ENCODE measurements at regions not wholly inside any gene's neighbourhood (a gene's known extent, or its start where the extent isn't known, plus 50 kb on each side); places are given as distances from the start of the nearest gene placed in this dataset.

GRCh38 chr11:97398246-97398645 lies 1008.4 kb downstream of the JRKL start:
- Histone ChIP-seq H3K27me3 (ENCODE audit: control insufficient read depth, insufficient read depth, low read length) (no peaks in the 10 kb centered on the region), H3K4me3 (ENCODE audit: low read length) (no peak overlapping the region), H3K9me3 (ENCODE audit: control insufficient read depth, low read depth, low read length) (no peaks in the 10 kb centered on the region), H3K27ac (ENCODE audit: low read length) (no peak overlapping the region), H3K36me3 (ENCODE audit: control insufficient read depth, insufficient read depth, low read length) (no peaks in the 10 kb centered on the region), H3K4me1 (ENCODE audit: control insufficient read depth, insufficient read depth, low read length) (no peaks in the 10 kb centered on the region)
- WGBS (ENCODE audit: insufficient coverage, low lambda C conversion rate), result 100% methylated on average over 1 of the region's 4 CpGs
- no peak for DNase-seq

DNA sequence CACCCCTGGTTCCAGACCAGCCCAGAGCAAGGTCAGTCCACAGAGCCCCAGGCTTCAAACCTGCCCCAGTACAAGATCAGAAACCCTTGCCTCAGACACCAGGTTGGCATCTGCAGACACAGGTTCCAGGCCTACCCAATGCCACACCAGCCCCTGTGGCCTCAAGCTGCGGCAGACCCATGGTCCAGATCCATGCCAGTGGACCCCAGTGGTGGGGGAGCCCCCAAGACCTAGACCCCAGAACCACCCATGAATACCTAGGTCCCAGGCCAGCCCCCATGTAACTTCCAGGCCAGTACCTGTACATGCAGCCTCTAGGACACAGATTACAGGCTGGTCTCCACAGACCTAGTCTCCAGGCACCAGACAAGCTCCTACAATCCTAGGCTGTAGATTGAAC lies 1019.3 kb downstream of the JRKL start:
- no peak for DNase-seq
- no CpG with 5 or more reads among the region's 1 CpG for WGBS (ENCODE audit: insufficient coverage, low lambda C conversion rate)
- no peaks in the 10 kb centered on the region for H3K27me3 ChIP-seq (ENCODE audit: control insufficient read depth, insufficient read depth, low read length)
- no peaks in the 10 kb centered on the region for H3K36me3 ChIP-seq (ENCODE audit: control insufficient read depth, insufficient read depth, low read length)
- no peak overlapping the region for H3K4me3 ChIP-seq (ENCODE audit: low read length)
- peaks cover 7% of the 10 kb centered on the region for H3K9me3 ChIP-seq (ENCODE audit: control insufficient read depth, low read depth, low read length)
- no peaks in the 10 kb centered on the region for H3K4me1 ChIP-seq (ENCODE audit: control insufficient read depth, insufficient read depth, low read length)
- H3K27ac ChIP-seq (ENCODE audit: low read length), result no peak overlapping the region

- WGBS (ENCODE audit: insufficient coverage, low lambda C conversion rate), result 81% methylated on average over 2 of the region's 2 CpGs
- Histone ChIP-seq H3K36me3 (ENCODE audit: control insufficient read depth, insufficient read depth, low read length) (no peaks in the 10 kb centered on the region), H3K9me3 (ENCODE audit: control insufficient read depth, low read depth, low read length) (no peaks in the 10 kb centered on the region), H3K4me3 (ENCODE audit: low read length) (no peak overlapping the region), H3K4me1 (ENCODE audit: control insufficient read depth, insufficient read depth, low read length) (no peaks in the 10 kb centered on the region), H3K27me3 (ENCODE audit: control insufficient read depth, insufficient read depth, low read length) (no peaks in the 10 kb centered on the region), H3K27ac (ENCODE audit: low read length) (no peak overlapping the region)
- no peak for DNase-seq
These were observed 1025.0 kb downstream of the JRKL start for GRCh38 chr11:97414801-97415200.

DNA sequence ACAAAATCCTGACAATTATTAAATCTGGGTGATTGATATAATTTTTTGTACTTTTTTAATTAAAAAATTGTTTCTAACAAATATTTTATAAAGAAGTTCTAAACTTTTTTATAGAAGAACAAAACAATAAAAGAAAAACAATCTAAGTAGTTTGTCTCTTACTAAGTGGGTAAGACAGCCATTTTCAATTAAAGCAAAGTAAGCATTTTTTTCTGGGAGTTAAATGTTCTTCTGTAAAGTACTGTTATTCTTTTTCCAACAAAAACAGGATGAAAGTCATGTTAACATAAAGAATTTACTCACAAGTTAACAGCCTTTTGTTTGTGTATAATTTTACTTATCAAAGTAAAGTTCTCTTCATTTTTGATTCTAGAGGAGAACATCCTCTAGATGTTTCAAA lies 1029.9 kb downstream of the JRKL start:
- Histone ChIP-seq H3K27ac (ENCODE audit: low read length) (no peak overlapping the region), H3K36me3 (ENCODE audit: control insufficient read depth, insufficient read depth, low read length) (no peaks in the 10 kb centered on the region), H3K9me3 (ENCODE audit: control insufficient read depth, low read depth, low read length) (no peaks in the 10 kb centered on the region), H3K4me1 (ENCODE audit: control insufficient read depth, insufficient read depth, low read length) (no peaks in the 10 kb centered on the region), H3K27me3 (ENCODE audit: control insufficient read depth, insufficient read depth, low read length) (no peaks in the 10 kb centered on the region), H3K4me3 (ENCODE audit: low read length) (no peak overlapping the region)
- no peak for DNase-seq

- no peaks in the 10 kb centered on the region for H3K4me1 ChIP-seq (ENCODE audit: control insufficient read depth, insufficient read depth, low read length)
- no peaks in the 10 kb centered on the region for H3K36me3 ChIP-seq (ENCODE audit: control insufficient read depth, insufficient read depth, low read length)
- H3K9me3 ChIP-seq (ENCODE audit: control insufficient read depth, low read depth, low read length), result no peaks in the 10 kb centered on the region
- no peak overlapping the region for H3K4me3 ChIP-seq (ENCODE audit: low read length)
- no CpG with 5 or more reads among the region's 2 CpGs for WGBS (ENCODE audit: insufficient coverage, low lambda C conversion rate)
- no peak overlapping the region for H3K27ac ChIP-seq (ENCODE audit: low read length)
- no peaks in the 10 kb centered on the region for H3K27me3 ChIP-seq (ENCODE audit: control insufficient read depth, insufficient read depth, low read length)
- no peak for DNase-seq
These were observed 1038.5 kb downstream of the JRKL start for GRCh38 chr11:97428247-97428790.

GRCh38 chr11:97430877-97431276 lies 1041.1 kb downstream of the JRKL start:
- Histone ChIP-seq H3K9me3 (ENCODE audit: control insufficient read depth, low read depth, low read length) (no peaks in the 10 kb centered on the region), H3K27ac (ENCODE audit: low read length) (no peak overlapping the region), H3K27me3 (ENCODE audit: control insufficient read depth, insufficient read depth, low read length) (no peaks in the 10 kb centered on the region), H3K4me1 (ENCODE audit: control insufficient read depth, insufficient read depth, low read length) (no peaks in the 10 kb centered on the region), H3K36me3 (ENCODE audit: control insufficient read depth, insufficient read depth, low read length) (no peaks in the 10 kb centered on the region), H3K4me3 (ENCODE audit: low read length) (no peak overlapping the region)
- no peak for DNase-seq
- WGBS (ENCODE audit: insufficient coverage, low lambda C conversion rate), result no CpG with 5 or more reads among the region's 3 CpGs

DNA sequence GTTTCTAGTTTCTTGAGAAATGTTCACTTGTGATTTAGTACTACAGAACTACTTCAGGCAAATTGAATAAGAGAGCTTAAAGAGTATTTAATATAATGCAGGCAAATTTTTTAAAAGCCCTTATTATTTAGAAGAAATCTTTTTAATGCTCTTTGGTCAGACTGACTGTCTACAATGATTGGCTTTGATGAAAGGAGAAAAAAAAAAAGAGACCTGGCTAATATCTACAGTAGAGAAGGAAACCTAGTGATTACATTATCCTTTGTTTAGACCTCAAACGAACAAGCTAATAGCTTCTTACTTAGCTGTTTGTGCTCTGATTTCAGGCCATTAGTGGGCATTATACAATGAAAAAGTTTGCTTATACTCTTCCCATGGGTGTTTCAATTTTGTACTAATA lies 1043.1 kb downstream of the JRKL start:
- no peak overlapping the region for H3K4me3 ChIP-seq (ENCODE audit: low read length)
- H3K4me1 ChIP-seq (ENCODE audit: control insufficient read depth, insufficient read depth, low read length), result no peaks in the 10 kb centered on the region
- no peaks in the 10 kb centered on the region for H3K9me3 ChIP-seq (ENCODE audit: control insufficient read depth, low read depth, low read length)
- DNase-seq, result no peak
- no CpG with 5 or more reads among the region's 1 CpG for WGBS (ENCODE audit: insufficient coverage, low lambda C conversion rate)
- no peaks in the 10 kb centered on the region for H3K27me3 ChIP-seq (ENCODE audit: control insufficient read depth, insufficient read depth, low read length)
- H3K27ac ChIP-seq (ENCODE audit: low read length), result no peak overlapping the region
- H3K36me3 ChIP-seq (ENCODE audit: control insufficient read depth, insufficient read depth, low read length), result no peaks in the 10 kb centered on the region

DNA sequence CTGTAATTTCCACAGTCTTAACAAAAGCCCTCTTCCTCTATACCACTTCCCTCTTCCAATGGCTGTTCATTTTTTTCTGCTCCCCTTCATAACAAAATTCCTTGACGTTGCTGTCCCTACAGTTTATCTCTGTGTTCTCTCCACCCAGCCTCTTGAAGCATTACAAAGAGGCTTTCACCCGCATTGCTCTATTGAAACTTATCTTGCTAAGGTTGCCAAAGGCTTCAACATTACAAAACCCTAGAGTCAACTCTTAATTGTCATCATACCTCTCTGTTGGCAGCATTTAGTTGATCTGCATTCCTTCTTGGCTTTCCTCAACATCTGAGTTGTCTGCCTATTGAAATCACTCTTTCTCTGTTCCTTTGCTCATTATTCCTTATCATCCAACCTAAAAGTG lies 1055.7 kb downstream of the JRKL start:
- no peak for DNase-seq
- no CpG with 5 or more reads among the region's 2 CpGs for WGBS (ENCODE audit: insufficient coverage, low lambda C conversion rate)

DNA sequence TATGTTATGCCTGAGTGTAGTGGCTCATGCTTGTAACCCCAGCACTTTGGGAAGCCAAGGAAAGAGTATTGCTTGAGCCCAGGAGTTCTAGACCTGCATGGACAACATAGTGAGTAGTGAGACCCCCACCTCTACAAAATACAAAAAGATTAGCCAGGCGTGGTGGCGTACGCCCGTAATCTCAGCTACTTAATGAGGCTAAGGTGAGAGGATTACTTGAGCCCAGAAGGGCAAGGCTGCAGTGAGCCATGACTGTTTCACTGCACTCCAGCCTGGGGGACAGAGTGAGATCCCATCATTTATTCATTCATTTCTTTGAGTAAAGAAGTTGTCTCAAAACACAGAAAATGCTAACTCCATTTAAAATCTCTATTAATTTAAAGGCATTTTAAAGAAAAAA lies 1061.6 kb downstream of the JRKL start:
- no peaks in the 10 kb centered on the region for H3K9me3 ChIP-seq (ENCODE audit: control insufficient read depth, low read depth, low read length)
- no CpG with 5 or more reads among the region's 4 CpGs for WGBS (ENCODE audit: insufficient coverage, low lambda C conversion rate)
- no peaks in the 10 kb centered on the region for H3K36me3 ChIP-seq (ENCODE audit: control insufficient read depth, insufficient read depth, low read length)
- no peak for DNase-seq
- no peaks in the 10 kb centered on the region for H3K27me3 ChIP-seq (ENCODE audit: control insufficient read depth, insufficient read depth, low read length)
- no peak overlapping the region for H3K27ac ChIP-seq (ENCODE audit: low read length)
- H3K4me3 ChIP-seq (ENCODE audit: low read length), result no peak overlapping the region
- no peaks in the 10 kb centered on the region for H3K4me1 ChIP-seq (ENCODE audit: control insufficient read depth, insufficient read depth, low read length)

More for the DNA sequence above, 1055.7 kb downstream of the JRKL start:
- no peak overlapping the region for H3K27ac ChIP-seq (ENCODE audit: low read length)
- no peaks in the 10 kb centered on the region for H3K36me3 ChIP-seq (ENCODE audit: control insufficient read depth, insufficient read depth, low read length)
- no peak overlapping the region for H3K4me3 ChIP-seq (ENCODE audit: low read length)
- no peaks in the 10 kb centered on the region for H3K9me3 ChIP-seq (ENCODE audit: control insufficient read depth, low read depth, low read length)
- no peaks in the 10 kb centered on the region for H3K4me1 ChIP-seq (ENCODE audit: control insufficient read depth, insufficient read depth, low read length)
- H3K27me3 ChIP-seq (ENCODE audit: control insufficient read depth, insufficient read depth, low read length), result no peaks in the 10 kb centered on the region

DNA sequence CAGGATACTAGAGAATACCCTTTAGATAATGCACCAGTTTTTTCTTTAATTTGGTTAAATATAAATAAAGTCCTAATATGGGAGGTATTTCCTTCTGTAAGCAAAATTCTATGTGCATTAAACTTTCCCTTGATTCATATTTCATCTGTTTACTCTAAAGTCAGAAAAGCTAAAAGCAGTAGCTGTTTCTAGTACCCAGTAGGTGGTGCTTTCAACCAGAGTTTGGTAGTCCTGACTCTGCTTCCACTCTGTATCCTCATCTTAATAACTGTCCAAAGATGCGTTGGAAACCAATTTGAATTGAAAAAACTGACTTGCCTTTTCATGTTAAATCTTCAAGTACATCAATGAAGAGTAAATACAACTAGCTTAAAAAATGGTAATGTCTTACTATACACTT lies 1065.2 kb downstream of the JRKL start:
- DNase-seq, result no peak
- H3K27me3 ChIP-seq (ENCODE audit: control insufficient read depth, insufficient read depth, low read length), result no peaks in the 10 kb centered on the region
- no peaks in the 10 kb centered on the region for H3K9me3 ChIP-seq (ENCODE audit: control insufficient read depth, low read depth, low read length)
- H3K36me3 ChIP-seq (ENCODE audit: control insufficient read depth, insufficient read depth, low read length), result no peaks in the 10 kb centered on the region
- H3K27ac ChIP-seq (ENCODE audit: low read length), result no peak overlapping the region
- no peaks in the 10 kb centered on the region for H3K4me1 ChIP-seq (ENCODE audit: control insufficient read depth, insufficient read depth, low read length)
- no CpG with 5 or more reads among the region's 1 CpG for WGBS (ENCODE audit: insufficient coverage, low lambda C conversion rate)
- H3K4me3 ChIP-seq (ENCODE audit: low read length), result no peak overlapping the region

DNA sequence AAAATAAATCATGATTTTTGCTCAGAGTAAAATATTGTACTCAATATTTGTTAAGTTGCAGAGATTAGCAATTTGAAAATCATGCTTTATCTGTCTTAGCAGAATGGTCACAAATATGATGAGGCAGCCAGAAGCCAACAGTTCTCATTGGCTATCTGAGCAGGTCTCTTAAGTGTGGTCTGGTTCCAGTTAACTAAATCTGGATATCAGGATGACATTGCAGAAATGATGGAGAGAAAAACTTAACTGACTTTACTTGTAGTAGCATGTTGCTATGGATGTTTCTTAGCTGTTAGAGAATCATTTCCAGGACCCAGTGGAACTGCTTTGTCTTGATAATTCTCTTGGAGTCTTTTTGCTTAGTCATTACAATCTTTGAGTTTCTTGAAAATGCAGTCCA lies 1070.3 kb downstream of the JRKL start:
- no peak overlapping the region for H3K4me3 ChIP-seq (ENCODE audit: low read length)
- no peak overlapping the region for H3K27ac ChIP-seq (ENCODE audit: low read length)
- no peaks in the 10 kb centered on the region for H3K36me3 ChIP-seq (ENCODE audit: control insufficient read depth, insufficient read depth, low read length)
- no peak for DNase-seq
- no peaks in the 10 kb centered on the region for H3K27me3 ChIP-seq (ENCODE audit: control insufficient read depth, insufficient read depth, low read length)
- H3K4me1 ChIP-seq (ENCODE audit: control insufficient read depth, insufficient read depth, low read length), result no peaks in the 10 kb centered on the region
- H3K9me3 ChIP-seq (ENCODE audit: control insufficient read depth, low read depth, low read length), result peaks cover 4% of the 10 kb centered on the region

Data from large intestine (tissue), 3 donors.